Ureter (tissue), 1 donor: ENCODE measurements at regions not wholly inside any gene's neighbourhood (a gene's known extent, or its start where the extent isn't known, plus 50 kb on each side); places are given as distances from the start of the nearest gene placed in this dataset.
"Not testable (repeated sequence)": the region's sequence is repeated elsewhere in the genome, so short reads cannot be mapped to it uniquely, and the experiment has no call there.

ENCODE experiments used
- DNase-seq: peaks from one replicate; pipeline ENCODE4 v3.0.0-alpha.2; 2020; ENCODE audit warnings: low spot score
- donor health status: DM: yes; HTN: yes; CAD: no.

DNA sequence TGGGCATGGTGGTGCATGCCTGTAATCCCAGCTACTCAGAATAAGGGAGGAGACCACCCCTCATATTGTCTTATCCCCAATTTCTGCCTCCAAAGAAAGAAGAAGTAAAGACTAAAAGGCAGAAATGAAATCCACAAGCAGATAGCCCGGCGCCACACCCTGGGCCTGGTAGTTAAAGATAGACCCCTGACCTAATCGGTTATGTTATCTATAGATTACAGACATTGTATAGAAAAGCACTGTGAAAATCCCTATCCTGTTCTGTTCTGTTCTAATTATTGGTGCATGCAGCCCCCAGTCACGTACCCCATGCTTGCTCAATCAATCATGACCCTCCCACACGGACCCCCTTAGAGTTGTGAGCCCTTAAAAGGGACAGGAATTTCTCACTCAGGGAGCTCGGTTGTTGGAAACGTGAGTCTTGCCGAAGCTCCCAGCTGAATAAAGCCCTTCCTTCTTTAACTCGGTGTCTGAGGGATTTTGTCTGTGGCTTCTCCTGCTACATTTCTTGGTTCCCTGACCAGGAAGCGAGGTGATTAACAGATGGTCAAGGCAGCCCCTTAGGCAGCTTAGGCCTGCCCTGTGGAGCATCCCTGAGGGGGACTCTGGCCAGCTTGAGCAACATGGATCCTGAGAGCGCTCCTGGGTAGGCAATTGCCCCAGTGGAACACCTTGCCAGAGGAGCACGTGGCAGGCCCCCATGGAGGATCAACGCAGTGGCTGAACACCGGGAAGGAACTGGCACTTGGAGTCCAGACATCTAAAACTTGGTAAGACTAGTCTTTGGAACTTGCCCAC lies 188.7 kb upstream of the NDUFV2 start:
- DNase-seq: not testable (repeated sequence)

DNA sequence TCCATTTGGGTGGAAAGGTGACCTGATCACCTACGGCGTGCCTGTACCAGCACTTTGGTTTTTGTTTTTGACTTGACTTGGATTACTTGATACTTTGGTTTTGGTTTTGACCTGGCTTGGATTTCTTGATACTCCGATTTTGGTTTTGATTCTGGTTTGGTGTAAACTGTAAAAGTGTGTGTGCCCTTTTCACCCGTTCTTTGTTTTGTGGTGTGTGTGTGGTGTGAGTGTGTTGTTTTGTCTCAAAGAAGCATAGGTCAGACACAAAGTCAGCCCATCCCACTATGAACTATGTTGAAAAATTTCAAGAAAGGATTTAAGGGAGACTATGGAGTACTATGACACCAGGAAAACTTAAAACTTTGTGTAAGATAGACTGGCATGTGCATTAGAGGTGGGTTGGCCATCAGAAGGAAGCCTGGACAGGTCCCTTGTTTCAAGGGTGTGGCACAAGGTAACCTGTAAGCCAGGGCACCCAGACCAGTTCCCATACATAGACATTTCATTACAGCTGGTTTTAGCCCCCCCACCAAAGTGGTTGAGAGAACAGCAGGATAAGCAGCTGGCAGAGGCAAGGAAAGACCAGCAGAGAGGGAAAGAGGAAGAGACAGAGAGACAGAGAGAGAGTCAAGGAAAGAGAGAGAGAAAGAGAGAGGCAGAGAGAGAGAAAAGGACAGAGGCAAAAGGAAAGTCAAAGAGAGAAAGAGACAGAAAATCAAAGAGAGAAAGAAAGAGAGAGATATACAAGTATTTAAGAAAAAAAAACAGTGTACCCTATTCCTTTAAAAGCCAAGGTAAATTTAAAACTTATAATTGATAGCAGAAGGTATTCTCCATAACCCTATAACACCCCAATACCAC lies 187.9 kb upstream of the NDUFV2 start:
- not testable (repeated sequence) for DNase-seq

DNA sequence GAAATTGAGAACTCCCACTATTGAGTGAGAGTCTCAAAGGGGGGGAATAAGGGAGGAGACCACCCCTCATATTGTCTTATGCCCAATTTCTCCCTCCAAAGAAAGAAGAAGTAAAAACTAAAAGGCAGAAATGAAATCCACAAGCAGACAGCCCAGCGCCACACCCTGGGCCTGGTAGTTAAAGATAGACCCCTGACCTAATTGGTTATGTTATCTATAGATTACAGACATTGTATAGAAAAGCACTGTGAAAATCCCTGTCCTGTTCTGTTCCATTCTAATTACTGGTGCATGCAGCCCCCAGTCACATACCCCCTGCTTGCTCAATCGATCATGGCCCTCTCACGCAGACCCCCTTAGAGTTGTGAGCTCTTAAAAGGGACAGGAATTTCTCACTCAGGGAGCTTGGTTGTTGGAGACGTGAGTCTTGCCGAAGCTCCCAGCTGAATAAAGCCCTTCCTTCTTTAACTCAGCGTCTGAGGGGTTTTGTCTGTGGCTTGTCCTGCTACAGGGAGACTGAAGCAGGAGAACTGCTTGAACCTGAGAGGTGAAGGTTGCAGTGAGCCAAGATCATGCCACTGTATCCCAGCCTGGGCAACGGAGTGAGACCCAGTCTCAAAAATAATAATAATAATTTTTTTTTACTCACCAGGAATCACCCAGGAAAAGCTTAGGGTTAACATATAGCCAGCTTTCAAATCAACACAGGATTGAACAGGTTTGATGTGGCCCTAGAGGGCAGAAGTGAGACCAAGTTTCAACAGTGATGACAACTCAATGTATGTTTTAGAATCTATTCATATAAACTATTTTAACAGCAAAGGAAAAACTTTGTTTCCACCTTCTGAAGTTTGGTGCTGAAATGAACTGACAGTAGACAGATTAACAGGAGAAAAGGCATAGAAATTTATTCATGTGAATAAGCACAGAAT lies 181.4 kb upstream of the NDUFV2 start:
- DNase-seq: not testable (repeated sequence)

- DNase-seq: no peak
Observed at GRCh38 chr18:8926464-8926863, 176.0 kb upstream of the NDUFV2 start.

GRCh38 chr18:8928044-8928443 lies 174.5 kb upstream of the NDUFV2 start:
- DNase-seq: no peak

- no peak for DNase-seq
Observed at GRCh38 chr18:8928847-8929780, 173.4 kb upstream of the NDUFV2 start.

GRCh38 chr18:8930990-8931616 lies 171.4 kb upstream of the NDUFV2 start:
- DNase-seq: no peak

DNA sequence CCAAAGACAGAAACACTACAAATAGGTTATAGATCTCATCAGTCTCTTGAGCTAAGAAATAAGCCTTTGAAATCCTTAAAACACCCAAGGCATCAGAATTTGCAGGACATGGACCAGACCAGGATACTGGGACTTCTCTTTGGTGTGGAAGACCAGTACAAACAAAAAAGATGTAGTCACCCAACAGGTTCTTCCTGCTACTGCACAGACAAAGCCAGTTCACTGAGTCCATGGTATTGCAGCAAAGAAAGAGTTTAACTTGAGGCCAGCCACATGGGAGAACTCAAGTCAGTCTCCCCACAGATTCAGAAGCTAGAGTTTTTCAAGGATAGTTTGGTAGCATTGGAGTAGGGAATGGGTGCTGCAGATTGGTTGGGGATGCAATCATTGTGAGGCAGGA lies 169.6 kb upstream of the NDUFV2 start:
- DNase-seq: no peak

GRCh38 chr18:8933714-8934284 lies 168.7 kb upstream of the NDUFV2 start:
- DNase-seq: no peak

- DNase-seq: not testable (repeated sequence)
Observed at GRCh38 chr18:8935346-8935745, 167.2 kb upstream of the NDUFV2 start.

DNA sequence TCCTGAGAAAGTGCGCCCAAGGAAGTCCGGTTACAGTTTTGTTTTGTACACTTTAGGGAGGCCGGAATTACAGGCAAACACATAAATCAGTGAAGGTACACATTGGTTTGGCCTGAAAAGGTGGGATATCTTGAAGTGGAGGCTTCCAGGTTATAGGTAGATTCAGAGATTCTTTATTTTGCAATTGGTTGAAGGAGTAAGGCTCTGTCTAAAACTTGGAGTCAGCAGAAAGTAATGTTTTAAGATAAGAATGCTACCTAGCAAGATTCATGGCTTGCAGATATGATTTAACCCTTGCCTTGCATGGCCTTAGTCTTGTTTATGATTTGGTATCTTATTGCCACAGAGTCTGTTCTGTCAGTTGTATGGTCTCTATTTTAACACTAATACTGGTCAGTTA lies 165.9 kb upstream of the NDUFV2 start:
- DNase-seq: no peak

- DNase-seq: peak; percentile 50
Observed at GRCh38 chr18:8937160-8938094, 165.1 kb upstream of the NDUFV2 start.

- no peak for DNase-seq
Observed at GRCh38 chr18:8938817-8939216, 163.7 kb upstream of the NDUFV2 start.

DNA sequence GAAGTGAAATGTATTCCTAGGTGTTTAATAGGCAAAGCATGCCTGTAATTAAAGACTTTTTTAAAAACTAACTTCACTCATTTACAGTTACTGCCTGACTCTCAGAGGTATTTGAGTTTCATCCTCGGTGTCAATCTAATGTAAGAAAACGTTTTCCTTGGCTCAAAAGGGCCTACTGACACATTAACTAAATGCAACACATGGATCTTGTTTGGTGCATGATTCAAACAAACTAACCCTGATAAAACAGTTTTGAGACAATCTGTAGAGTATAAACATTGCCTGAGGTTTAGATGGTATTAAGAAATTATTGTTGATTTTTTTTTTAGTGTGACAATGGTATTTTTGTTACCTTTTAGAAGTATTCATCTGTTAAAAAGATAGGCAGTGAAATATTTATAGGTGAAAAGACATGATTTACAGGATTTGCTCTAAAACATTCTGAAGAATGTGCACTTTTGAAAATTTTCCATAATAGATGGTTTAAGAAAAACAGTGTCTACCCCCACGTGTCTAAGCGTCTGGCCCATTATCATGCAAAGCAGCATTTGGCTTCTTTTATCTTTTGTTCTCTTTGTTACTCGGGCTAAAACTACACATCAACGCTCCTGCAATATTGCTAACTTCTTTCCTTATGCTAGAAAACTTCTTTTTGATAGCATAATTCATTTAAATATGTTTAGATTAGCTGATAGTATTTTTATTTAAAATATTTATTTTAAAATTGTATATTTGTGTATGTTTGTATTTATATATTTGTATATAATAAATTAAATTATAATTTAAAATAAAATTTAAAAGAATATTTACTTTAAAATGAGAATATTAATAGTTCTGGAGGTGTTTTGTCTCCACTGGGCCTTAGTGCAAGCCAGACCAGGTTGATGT lies 160.2 kb upstream of the NDUFV2 start:
- no peak for DNase-seq

DNA sequence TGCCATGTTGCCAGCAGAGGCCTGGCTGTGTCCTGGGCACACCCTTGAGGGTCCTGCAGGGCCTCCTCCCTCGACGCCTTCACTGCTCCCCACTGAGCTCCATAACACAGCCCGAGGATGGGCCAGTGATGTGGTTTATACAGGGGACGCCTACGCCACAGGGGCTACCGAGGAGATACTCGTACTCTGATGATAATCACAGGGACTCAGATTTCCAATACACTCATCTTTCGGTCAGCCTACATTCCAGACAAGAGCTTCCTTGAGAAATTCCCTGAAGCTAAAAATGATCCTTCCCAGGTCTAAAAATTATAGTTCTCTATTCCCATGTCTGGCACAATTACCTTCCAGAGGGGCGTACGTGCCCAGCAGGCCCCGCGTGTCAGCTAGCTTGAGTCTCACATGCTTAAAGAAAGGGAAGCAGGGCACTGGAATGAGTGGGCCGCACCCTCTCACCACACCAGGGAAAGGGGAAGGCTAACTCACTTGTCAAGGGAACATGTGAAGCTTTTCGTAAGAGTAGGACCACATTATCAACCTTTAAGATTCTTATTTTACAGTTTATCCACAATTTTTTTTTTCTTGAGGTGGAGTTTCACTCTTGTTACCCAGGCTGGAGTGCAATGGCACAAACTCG lies 159.5 kb upstream of the NDUFV2 start:
- no peak for DNase-seq

- no peak for DNase-seq
Observed at GRCh38 chr18:8943900-8944870, 158.3 kb upstream of the NDUFV2 start.
